ENCODE measurements at regions not wholly inside any gene's neighbourhood (a gene's known extent, or its start where the extent isn't known, plus 50 kb on each side); places are given as distances from the start of the nearest gene placed in this dataset.

- no peak for TF ChIP-seq EZH2phosphoT487 (IDR thresholded peaks at IDR 0.05; ENCODE audit: low read depth)
- TF ChIP-seq CTCF (IDR thresholded peaks at IDR 0.05; ENCODE audit: low read depth, low read length) = no peak
- Histone ChIP-seq H3K9ac (ENCODE audit: low read length) (no peak overlapping the region), H3K9me3 (ENCODE audit: insufficient read depth, low read length) (no peaks in the 10 kb centered on the region), H3K27ac (ENCODE audit: low read length) (no peak overlapping the region), H2AFZ (ENCODE audit: low read depth, low read length) (no peak overlapping the region), H3K27me3 (ENCODE audit: low read depth, low read length) (no peaks in the 10 kb centered on the region), H4K20me1 (ENCODE audit: insufficient read depth, low read length) (peaks cover 17% of the 10 kb centered on the region; the same call in 1 of the 2 replicates), H3K4me2 (ENCODE audit: low read length) (no peak overlapping the region), H3K4me3 (ENCODE audit: low read length) (no peak overlapping the region), H3K79me2 (ENCODE audit: low read length) (peaks cover 8% of the 10 kb centered on the region; the same call in 1 of the 2 replicates), H3K4me1 (ENCODE audit: low read length) (peaks cover 25% of the 10 kb centered on the region), H3K36me3 (replicated peaks; ENCODE audit: low read depth, low read length) (no peaks in the 10 kb centered on the region)
Observed at GRCh38 chr2:134142903-134143302, 111.0 kb upstream of the MGAT5 start.

GRCh38 chr2:134143568-134143967 lies 110.3 kb upstream of the MGAT5 start:
- no peak overlapping the region for H3K27ac ChIP-seq (ENCODE audit: low read length)
- peaks cover 8% of the 10 kb centered on the region; the same call in 1 of the 2 replicates for H3K79me2 ChIP-seq (ENCODE audit: low read length)
- no peak overlapping the region for H2AFZ ChIP-seq (ENCODE audit: low read depth, low read length)

GRCh38 chr2:134144081-134144596 lies 109.7 kb upstream of the MGAT5 start:
- Histone ChIP-seq H3K27me3 (ENCODE audit: low read depth, low read length) (no peaks in the 10 kb centered on the region), H3K9me3 (ENCODE audit: insufficient read depth, low read length) (no peaks in the 10 kb centered on the region), H3K36me3 (replicated peaks; ENCODE audit: low read depth, low read length) (no peaks in the 10 kb centered on the region), H3K4me1 (ENCODE audit: low read length) (peaks cover 37% of the 10 kb centered on the region), H2AFZ (ENCODE audit: low read depth, low read length) (no peak overlapping the region), H3K79me2 (ENCODE audit: low read length) (peaks cover 8% of the 10 kb centered on the region; the same call in 1 of the 2 replicates), H3K4me3 (ENCODE audit: low read length) (no peak overlapping the region), H3K27ac (ENCODE audit: low read length) (no peak overlapping the region), H4K20me1 (ENCODE audit: insufficient read depth, low read length) (peaks cover 17% of the 10 kb centered on the region; the same call in 1 of the 2 replicates), H3K9ac (ENCODE audit: low read length) (no peak overlapping the region), H3K4me2 (ENCODE audit: low read length) (no peak overlapping the region)
- no peak for TF ChIP-seq CTCF (IDR thresholded peaks at IDR 0.05; ENCODE audit: low read depth, low read length)
- TF ChIP-seq EZH2phosphoT487 (IDR thresholded peaks at IDR 0.05; ENCODE audit: low read depth) = no peak

More at GRCh38 chr2:134143568-134143967, 110.3 kb upstream of the MGAT5 start:
- no peak for TF ChIP-seq CTCF (IDR thresholded peaks at IDR 0.05; ENCODE audit: low read depth, low read length)
- no peak for TF ChIP-seq EZH2phosphoT487 (IDR thresholded peaks at IDR 0.05; ENCODE audit: low read depth)
- Histone ChIP-seq H3K4me2 (ENCODE audit: low read length) (no peak overlapping the region), H3K9me3 (ENCODE audit: insufficient read depth, low read length) (no peaks in the 10 kb centered on the region), H3K9ac (ENCODE audit: low read length) (no peak overlapping the region), H4K20me1 (ENCODE audit: insufficient read depth, low read length) (peaks cover 17% of the 10 kb centered on the region; the same call in 1 of the 2 replicates), H3K4me3 (ENCODE audit: low read length) (no peak overlapping the region), H3K36me3 (replicated peaks; ENCODE audit: low read depth, low read length) (no peaks in the 10 kb centered on the region), H3K4me1 (ENCODE audit: low read length) (peaks cover 32% of the 10 kb centered on the region), H3K27me3 (ENCODE audit: low read depth, low read length) (no peaks in the 10 kb centered on the region)

GRCh38 chr2:134144651-134145050 lies 109.2 kb upstream of the MGAT5 start:
- Histone ChIP-seq H3K79me2 (ENCODE audit: low read length) (peaks cover 8% of the 10 kb centered on the region; the same call in 1 of the 2 replicates), H3K36me3 (replicated peaks; ENCODE audit: low read depth, low read length) (no peaks in the 10 kb centered on the region), H3K4me1 (ENCODE audit: low read length) (peaks cover 41% of the 10 kb centered on the region), H3K27me3 (ENCODE audit: low read depth, low read length) (no peaks in the 10 kb centered on the region), H3K9ac (ENCODE audit: low read length) (no peak overlapping the region), H2AFZ (ENCODE audit: low read depth, low read length) (no peak overlapping the region), H3K4me3 (ENCODE audit: low read length) (no peak overlapping the region), H3K4me2 (ENCODE audit: low read length) (no peak overlapping the region), H3K9me3 (ENCODE audit: insufficient read depth, low read length) (no peaks in the 10 kb centered on the region), H3K27ac (ENCODE audit: low read length) (no peak overlapping the region), H4K20me1 (ENCODE audit: insufficient read depth, low read length) (peaks cover 14% of the 10 kb centered on the region; the same call in 1 of the 2 replicates)
- TF ChIP-seq EZH2phosphoT487 (IDR thresholded peaks at IDR 0.05; ENCODE audit: low read depth) (no peak), CTCF (IDR thresholded peaks at IDR 0.05; ENCODE audit: low read depth, low read length) (no peak)

All from OCI-LY3 (cell line).